GM23338 (cell line): ENCODE measurements at regions not wholly inside any gene's neighbourhood (a gene's known extent, or its start where the extent isn't known, plus 50 kb on each side); places are given as distances from the start of the nearest gene placed in this dataset.
A peak's percentile ranks its signal among the peaks of the same experiment; 100 is the strongest.

Source experiments
- ATAC-seq: fragments of 200-7000 bp; cut with Tn5 transposase; 3 replicates; pipeline ENCODE4 v1.9.1; 2020
- DNase-seq: peaks from one replicate; pipeline ENCODE4 v3.0.0-alpha.2; 2015; ENCODE audit warnings: low spot score
- H2AFZ ChIP-seq: fragments of 200-600 bp; sonication (generic); 2 replicates; pipeline ENCODE4 v1.8.0; 2016; ENCODE audit warnings: antibody characterized with exemption, mild to moderate bottlenecking, moderate library complexity
- H3F3A ChIP-seq: fragments of 200-600 bp; sonication (generic); replicated peaks from 2 replicates; pipeline ENCODE4 v1.8.0; 2017; ENCODE audit warnings: antibody characterized with exemption, mixed run types, low read depth
- H3K27ac ChIP-seq: fragments of 200-600 bp; sonication (generic); 2 replicates; pipeline ENCODE4 v1.6.1; 2016; ENCODE audit warnings: low read depth
- H3K27me3 ChIP-seq: fragments of 200-600 bp; sonication (generic); 2 replicates; pipeline ENCODE4 v1.8.0; 2016; ENCODE audit warnings: mild to moderate bottlenecking, mixed run types, moderate library complexity; ENCODE audit not compliant: insufficient read depth
- H3K36me3 ChIP-seq: fragments of 200-600 bp; sonication (generic); 2 replicates; pipeline ENCODE4 v1.8.0; 2016; ENCODE audit warnings: mild to moderate bottlenecking; ENCODE audit not compliant: insufficient read depth
- H3K4me1 ChIP-seq: fragments of 200-600 bp; sonication (generic); 2 replicates; pipeline ENCODE4 v1.8.0; 2016; ENCODE audit warnings: mild to moderate bottlenecking, moderate library complexity; ENCODE audit not compliant: insufficient read depth
- H3K4me2 ChIP-seq: fragments of 200-600 bp; sonication (generic); 2 replicates; pipeline ENCODE4 v1.7.1; 2017; ENCODE audit warnings: mixed run types
- H3K4me3 ChIP-seq: fragments of 200-600 bp; sonication (generic); 2 replicates; pipeline ENCODE4 v1.6.1; 2016; ENCODE audit warnings: mixed run types
- H3K79me2 ChIP-seq: fragments of 200-600 bp; sonication (generic); replicated peaks from 2 replicates; pipeline ENCODE4 v1.8.0; 2017; ENCODE audit warnings: mild to moderate bottlenecking; ENCODE audit not compliant: insufficient read depth
- H3K9me2 ChIP-seq: fragments of 200-600 bp; sonication (generic); 2 replicates; pipeline ENCODE4 v1.8.0; 2017; ENCODE audit not compliant: insufficient read depth
- H4K20me1 ChIP-seq: fragments of 200-600 bp; sonication (generic); replicated peaks from 2 replicates; pipeline ENCODE4 v1.8.0; 2017; ENCODE audit warnings: mild to moderate bottlenecking; ENCODE audit not compliant: insufficient read depth
- H3K27ac Mint-ChIP-seq: 2 replicates; pipeline ENCODE4 v1.8.0; 2020; ENCODE audit warnings: inconsistent platforms, mild to moderate bottlenecking, moderate library complexity, mixed read lengths
- H3K27me3 Mint-ChIP-seq: 3 replicates; pipeline ENCODE4 v1.8.0; 2022; ENCODE audit warnings: low read depth, mild to moderate bottlenecking, moderate library complexity, mixed read lengths, inconsistent platforms; ENCODE audit not compliant: insufficient read depth, poor library complexity
- H3K36me3 Mint-ChIP-seq: 3 replicates; pipeline ENCODE4 v1.8.0; 2021; ENCODE audit warnings: low read depth, mild to moderate bottlenecking, inconsistent platforms, moderate library complexity, mixed read lengths
- H3K4me1 Mint-ChIP-seq: 3 replicates; pipeline ENCODE4 v1.8.0; 2020; ENCODE audit warnings: mild to moderate bottlenecking, inconsistent platforms, mixed read lengths
- H3K4me3 Mint-ChIP-seq: 3 replicates; pipeline ENCODE4 v1.8.0; 2021; ENCODE audit warnings: moderate library complexity, mild to moderate bottlenecking, inconsistent platforms, mixed read lengths
- H3K9me3 Mint-ChIP-seq: 3 replicates; pipeline ENCODE4 v1.8.0; 2020; ENCODE audit warnings: moderate library complexity, mild to moderate bottlenecking, inconsistent platforms, mixed read lengths
- CREB1 ChIP-seq: fragments of 250-450 bp; sonication (Bioruptor Pico); IDR thresholded peaks from 2 replicates; pipeline ENCODE4 v1.5.0; 2020; ENCODE audit warnings: low read depth, mild to moderate bottlenecking, moderate library complexity
- EZH2 ChIP-seq: fragments of 200-600 bp; sonication (generic); IDR thresholded peaks from one replicate; pipeline ENCODE4 v1.8.0; 2017; ENCODE audit warnings: antibody characterized with exemption, mild to moderate bottlenecking, low read depth; ENCODE audit not compliant: unreplicated experiment
- EZH2phosphoT487 ChIP-seq: fragments of 200-600 bp; sonication (generic); IDR thresholded peaks from one replicate; pipeline ENCODE4 v1.8.1; 2018; ENCODE audit warnings: antibody characterized with exemption; ENCODE audit not compliant: unreplicated experiment
- JUNB ChIP-seq: IDR thresholded peaks from one replicate; pipeline ENCODE4 v1.6.1; 2016; ENCODE audit warnings: antibody characterized with exemption; ENCODE audit not compliant: unreplicated experiment
- NANOG ChIP-seq: IDR thresholded peaks from 2 replicates; pipeline ENCODE4 v1.6.1; 2016; ENCODE audit warnings: antibody characterized with exemption, borderline replicate concordance
- POLR2AphosphoS5 ChIP-seq: IDR thresholded peaks from 2 replicates; pipeline ENCODE4 v1.6.1; 2016; ENCODE audit warnings: antibody characterized with exemption, low read depth
- STAT1 ChIP-seq: IDR thresholded peaks from one replicate; pipeline ENCODE4 v1.6.1; 2016; ENCODE audit warnings: antibody characterized with exemption; ENCODE audit not compliant: unreplicated experiment
- ZNF114 ChIP-seq: fragments of 250-450 bp; sonication (Bioruptor Pico); IDR thresholded peaks from 2 replicates; pipeline ENCODE4 v1.5.0; 2020; ENCODE audit warnings: mild to moderate bottlenecking, moderate library complexity
- ZNF331 ChIP-seq: fragments of 250-450 bp; sonication (Bioruptor Pico); IDR thresholded peaks from 2 replicates; pipeline ENCODE4 v1.5.0; 2020; ENCODE audit warnings: low read depth, mild to moderate bottlenecking, moderate library complexity
- TF ChIP-seq, protein P1 (sequence below): IDR thresholded peaks from one replicate; pipeline ENCODE4 v1.6.1; 2018; ENCODE audit warnings: antibody characterized with exemption; ENCODE audit not compliant: unreplicated experiment
- TF ChIP-seq, protein P2 (sequence below), 2 experiments: fragments of 200-600 bp in 1 of 2; sonication (generic) in 1 of 2; conservative IDR thresholded peaks; 2 replicates each; pipeline versions ENCODE4 v1.5.1 to v1.6.1; 2016 to 2017; ENCODE audit warnings: antibody characterized with exemption in 2 of 2, low read depth in 2 of 2, mild to moderate bottlenecking in 2 of 2, moderate library complexity in 1 of 2
- TF ChIP-seq, protein P3 (sequence below): fragments of 250-450 bp; sonication (Bioruptor Pico); IDR thresholded peaks from 2 replicates; pipeline ENCODE4 v1.5.0; 2020; ENCODE audit warnings: mild to moderate bottlenecking, moderate library complexity
- TF ChIP-seq, protein P4 (sequence below): IDR thresholded peaks from 2 replicates; pipeline ENCODE4 v1.6.1; 2016; ENCODE audit warnings: antibody characterized with exemption

DNA sequence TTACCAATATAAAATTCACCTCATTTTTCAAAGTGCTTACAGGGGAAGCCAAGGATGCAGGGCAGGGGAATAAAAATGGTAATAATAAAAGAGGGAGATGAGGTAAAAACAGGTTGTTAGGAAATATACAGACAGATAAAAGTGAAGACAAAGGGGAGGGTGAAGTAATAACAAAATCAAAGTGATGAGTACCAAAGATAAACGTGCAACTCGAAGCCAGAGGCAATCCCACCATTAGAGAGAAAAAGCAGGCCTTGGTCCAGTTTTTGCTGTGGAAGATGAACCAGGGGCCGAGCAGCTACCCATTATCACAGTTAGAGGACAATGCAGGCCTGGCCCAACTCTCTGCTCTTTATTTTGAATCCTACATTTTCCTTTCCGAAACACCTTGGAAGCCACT is 99.6 kb upstream of the UPP2 start:
- H3K4me1 ChIP-seq: peaks cover 14% of the 10 kb centered on the region
- no peak overlapping the region for H3K4me2 ChIP-seq
- no peak overlapping the region for H3K27ac ChIP-seq
- Mint-ChIP-seq H3K27me3 (no peaks in the 10 kb centered on the region), H3K4me1 (peaks cover 24% of the 10 kb centered on the region), H3K9me3 (no peaks in the 10 kb centered on the region), H3K27ac (no peak overlapping the region), H3K36me3 (no peaks in the 10 kb centered on the region), H3K4me3 (no peak overlapping the region)
- TF ChIP-seq JUNB (no peak), EZH2phosphoT487 (no peak), POLR2AphosphoS5 (no peak), NANOG (no peak), EZH2 (no peak), ZNF331 (CRISPR knock-in tag) (no peak), CREB1 (no peak), ZNF114 (CRISPR knock-in tag) (no peak), STAT1 (no peak)
- TF ChIP-seq, protein P1, sequence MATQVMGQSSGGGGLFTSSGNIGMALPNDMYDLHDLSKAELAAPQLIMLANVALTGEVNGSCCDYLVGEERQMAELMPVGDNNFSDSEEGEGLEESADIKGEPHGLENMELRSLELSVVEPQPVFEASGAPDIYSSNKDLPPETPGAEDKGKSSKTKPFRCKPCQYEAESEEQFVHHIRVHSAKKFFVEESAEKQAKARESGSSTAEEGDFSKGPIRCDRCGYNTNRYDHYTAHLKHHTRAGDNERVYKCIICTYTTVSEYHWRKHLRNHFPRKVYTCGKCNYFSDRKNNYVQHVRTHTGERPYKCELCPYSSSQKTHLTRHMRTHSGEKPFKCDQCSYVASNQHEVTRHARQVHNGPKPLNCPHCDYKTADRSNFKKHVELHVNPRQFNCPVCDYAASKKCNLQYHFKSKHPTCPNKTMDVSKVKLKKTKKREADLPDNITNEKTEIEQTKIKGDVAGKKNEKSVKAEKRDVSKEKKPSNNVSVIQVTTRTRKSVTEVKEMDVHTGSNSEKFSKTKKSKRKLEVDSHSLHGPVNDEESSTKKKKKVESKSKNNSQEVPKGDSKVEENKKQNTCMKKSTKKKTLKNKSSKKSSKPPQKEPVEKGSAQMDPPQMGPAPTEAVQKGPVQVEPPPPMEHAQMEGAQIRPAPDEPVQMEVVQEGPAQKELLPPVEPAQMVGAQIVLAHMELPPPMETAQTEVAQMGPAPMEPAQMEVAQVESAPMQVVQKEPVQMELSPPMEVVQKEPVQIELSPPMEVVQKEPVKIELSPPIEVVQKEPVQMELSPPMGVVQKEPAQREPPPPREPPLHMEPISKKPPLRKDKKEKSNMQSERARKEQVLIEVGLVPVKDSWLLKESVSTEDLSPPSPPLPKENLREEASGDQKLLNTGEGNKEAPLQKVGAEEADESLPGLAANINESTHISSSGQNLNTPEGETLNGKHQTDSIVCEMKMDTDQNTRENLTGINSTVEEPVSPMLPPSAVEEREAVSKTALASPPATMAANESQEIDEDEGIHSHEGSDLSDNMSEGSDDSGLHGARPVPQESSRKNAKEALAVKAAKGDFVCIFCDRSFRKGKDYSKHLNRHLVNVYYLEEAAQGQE: no peak
- TF ChIP-seq, protein P2, sequence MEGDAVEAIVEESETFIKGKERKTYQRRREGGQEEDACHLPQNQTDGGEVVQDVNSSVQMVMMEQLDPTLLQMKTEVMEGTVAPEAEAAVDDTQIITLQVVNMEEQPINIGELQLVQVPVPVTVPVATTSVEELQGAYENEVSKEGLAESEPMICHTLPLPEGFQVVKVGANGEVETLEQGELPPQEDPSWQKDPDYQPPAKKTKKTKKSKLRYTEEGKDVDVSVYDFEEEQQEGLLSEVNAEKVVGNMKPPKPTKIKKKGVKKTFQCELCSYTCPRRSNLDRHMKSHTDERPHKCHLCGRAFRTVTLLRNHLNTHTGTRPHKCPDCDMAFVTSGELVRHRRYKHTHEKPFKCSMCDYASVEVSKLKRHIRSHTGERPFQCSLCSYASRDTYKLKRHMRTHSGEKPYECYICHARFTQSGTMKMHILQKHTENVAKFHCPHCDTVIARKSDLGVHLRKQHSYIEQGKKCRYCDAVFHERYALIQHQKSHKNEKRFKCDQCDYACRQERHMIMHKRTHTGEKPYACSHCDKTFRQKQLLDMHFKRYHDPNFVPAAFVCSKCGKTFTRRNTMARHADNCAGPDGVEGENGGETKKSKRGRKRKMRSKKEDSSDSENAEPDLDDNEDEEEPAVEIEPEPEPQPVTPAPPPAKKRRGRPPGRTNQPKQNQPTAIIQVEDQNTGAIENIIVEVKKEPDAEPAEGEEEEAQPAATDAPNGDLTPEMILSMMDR (conservative IDR thresholded peaks at IDR 0.05; ENCODE audit: low read depth in 2 of 2): no peak
- TF ChIP-seq, protein P3, sequence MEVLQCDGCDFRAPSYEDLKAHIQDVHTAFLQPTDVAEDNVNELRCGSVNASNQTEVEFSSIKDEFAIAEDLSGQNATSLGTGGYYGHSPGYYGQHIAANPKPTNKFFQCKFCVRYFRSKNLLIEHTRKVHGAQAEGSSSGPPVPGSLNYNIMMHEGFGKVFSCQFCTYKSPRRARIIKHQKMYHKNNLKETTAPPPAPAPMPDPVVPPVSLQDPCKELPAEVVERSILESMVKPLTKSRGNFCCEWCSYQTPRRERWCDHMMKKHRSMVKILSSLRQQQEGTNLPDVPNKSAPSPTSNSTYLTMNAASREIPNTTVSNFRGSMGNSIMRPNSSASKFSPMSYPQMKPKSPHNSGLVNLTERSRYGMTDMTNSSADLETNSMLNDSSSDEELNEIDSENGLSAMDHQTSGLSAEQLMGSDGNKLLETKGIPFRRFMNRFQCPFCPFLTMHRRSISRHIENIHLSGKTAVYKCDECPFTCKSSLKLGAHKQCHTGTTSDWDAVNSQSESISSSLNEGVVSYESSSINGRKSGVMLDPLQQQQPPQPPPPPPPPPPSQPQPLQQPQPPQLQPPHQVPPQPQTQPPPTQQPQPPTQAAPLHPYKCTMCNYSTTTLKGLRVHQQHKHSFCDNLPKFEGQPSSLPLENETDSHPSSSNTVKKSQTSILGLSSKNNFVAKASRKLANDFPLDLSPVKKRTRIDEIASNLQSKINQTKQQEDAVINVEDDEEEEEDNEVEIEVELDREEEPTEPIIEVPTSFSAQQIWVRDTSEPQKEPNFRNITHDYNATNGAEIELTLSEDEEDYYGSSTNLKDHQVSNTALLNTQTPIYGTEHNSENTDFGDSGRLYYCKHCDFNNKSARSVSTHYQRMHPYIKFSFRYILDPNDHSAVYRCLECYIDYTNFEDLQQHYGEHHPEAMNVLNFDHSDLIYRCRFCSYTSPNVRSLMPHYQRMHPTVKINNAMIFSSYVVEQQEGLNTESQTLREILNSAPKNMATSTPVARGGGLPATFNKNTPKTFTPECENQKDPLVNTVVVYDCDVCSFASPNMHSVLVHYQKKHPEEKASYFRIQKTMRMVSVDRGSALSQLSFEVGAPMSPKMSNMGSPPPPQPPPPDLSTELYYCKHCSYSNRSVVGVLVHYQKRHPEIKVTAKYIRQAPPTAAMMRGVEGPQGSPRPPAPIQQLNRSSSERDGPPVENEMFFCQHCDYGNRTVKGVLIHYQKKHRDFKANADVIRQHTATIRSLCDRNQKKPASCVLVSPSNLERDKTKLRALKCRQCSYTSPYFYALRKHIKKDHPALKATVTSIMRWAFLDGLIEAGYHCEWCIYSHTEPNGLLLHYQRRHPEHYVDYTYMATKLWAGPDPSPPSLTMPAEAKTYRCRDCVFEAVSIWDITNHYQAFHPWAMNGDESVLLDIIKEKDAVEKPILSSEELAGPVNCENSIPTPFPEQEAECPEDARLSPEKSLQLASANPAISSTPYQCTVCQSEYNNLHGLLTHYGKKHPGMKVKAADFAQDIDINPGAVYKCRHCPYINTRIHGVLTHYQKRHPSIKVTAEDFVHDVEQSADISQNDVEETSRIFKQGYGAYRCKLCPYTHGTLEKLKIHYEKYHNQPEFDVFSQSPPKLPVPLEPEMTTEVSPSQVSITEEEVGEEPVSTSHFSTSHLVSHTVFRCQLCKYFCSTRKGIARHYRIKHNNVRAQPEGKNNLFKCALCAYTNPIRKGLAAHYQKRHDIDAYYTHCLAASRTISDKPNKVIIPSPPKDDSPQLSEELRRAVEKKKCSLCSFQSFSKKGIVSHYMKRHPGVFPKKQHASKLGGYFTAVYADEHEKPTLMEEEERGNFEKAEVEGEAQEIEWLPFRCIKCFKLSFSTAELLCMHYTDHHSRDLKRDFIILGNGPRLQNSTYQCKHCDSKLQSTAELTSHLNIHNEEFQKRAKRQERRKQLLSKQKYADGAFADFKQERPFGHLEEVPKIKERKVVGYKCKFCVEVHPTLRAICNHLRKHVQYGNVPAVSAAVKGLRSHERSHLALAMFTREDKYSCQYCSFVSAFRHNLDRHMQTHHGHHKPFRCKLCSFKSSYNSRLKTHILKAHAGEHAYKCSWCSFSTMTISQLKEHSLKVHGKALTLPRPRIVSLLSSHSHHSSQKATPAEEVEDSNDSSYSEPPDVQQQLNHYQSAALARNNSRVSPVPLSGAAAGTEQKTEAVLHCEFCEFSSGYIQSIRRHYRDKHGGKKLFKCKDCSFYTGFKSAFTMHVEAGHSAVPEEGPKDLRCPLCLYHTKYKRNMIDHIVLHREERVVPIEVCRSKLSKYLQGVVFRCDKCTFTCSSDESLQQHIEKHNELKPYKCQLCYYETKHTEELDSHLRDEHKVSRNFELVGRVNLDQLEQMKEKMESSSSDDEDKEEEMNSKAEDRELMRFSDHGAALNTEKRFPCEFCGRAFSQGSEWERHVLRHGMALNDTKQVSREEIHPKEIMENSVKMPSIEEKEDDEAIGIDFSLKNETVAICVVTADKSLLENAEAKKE (CRISPR knock-in tag): no peak
- TF ChIP-seq, protein P4, sequence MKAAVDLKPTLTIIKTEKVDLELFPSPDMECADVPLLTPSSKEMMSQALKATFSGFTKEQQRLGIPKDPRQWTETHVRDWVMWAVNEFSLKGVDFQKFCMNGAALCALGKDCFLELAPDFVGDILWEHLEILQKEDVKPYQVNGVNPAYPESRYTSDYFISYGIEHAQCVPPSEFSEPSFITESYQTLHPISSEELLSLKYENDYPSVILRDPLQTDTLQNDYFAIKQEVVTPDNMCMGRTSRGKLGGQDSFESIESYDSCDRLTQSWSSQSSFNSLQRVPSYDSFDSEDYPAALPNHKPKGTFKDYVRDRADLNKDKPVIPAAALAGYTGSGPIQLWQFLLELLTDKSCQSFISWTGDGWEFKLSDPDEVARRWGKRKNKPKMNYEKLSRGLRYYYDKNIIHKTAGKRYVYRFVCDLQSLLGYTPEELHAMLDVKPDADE: no peak
- ATAC-seq (no peak), DNase-seq (no peak)
- H3K4me3 ChIP-seq: no peak overlapping the region
- no peaks in the 10 kb centered on the region for H4K20me1 ChIP-seq
- H3F3A ChIP-seq: no peaks in the 10 kb centered on the region
- H3K27me3 ChIP-seq: no peaks in the 10 kb centered on the region
- no peaks in the 10 kb centered on the region for H3K9me2 ChIP-seq
- no peaks in the 10 kb centered on the region for H3K79me2 ChIP-seq
- peak overlapping the region; percentile 8; the same call in 1 of the 2 replicates for H2AFZ ChIP-seq
- no peaks in the 10 kb centered on the region for H3K36me3 ChIP-seq
